Motor neuron (in vitro differentiated cells): ENCODE measurements at regions not wholly inside any gene's neighbourhood (a gene's known extent, or its start where the extent isn't known, plus 50 kb on each side); places are given as distances from the start of the nearest gene placed in this dataset.

ENCODE experiments used
- ATAC-seq, 8 experiments: fragments of 200-7000 bp; cut with Tn5 transposase; replicated peaks in 6 of 8; 2 replicates each; pipeline ENCODE4 v1.8.0; 2021; ENCODE audit warnings: mild to moderate bottlenecking in 8 of 8, moderate library complexity in 8 of 8
- H3K27ac ChIP-seq, 2 donors: fragments of 250-450 bp; sonication (Bioruptor Pico); 2 replicates each; pipeline ENCODE4 v1.9.0; 2021; ENCODE audit warnings: antibody characterized with exemption in 2 of 2, mild to moderate bottlenecking in 2 of 2, moderate library complexity in 1 of 2
- H3K4me1 ChIP-seq, 2 donors: fragments of 250-450 bp; sonication (Bioruptor Pico); replicated peaks in 1 of 2; 2 replicates each; pipeline ENCODE4 v1.6.1; 2021; ENCODE audit warnings: antibody characterized with exemption in 2 of 2, mild to moderate bottlenecking in 2 of 2, moderate library complexity in 1 of 2
- H3K4me3 ChIP-seq, 5 donors: fragments of 250-450 bp; sonication (Bioruptor Pico); 2 replicates each; pipeline ENCODE4 v1.9.0; 2021; ENCODE audit warnings: antibody characterized with exemption in 5 of 5, mild to moderate bottlenecking in 5 of 5, moderate library complexity in 4 of 5
- WGBS, 10 experiments: fragments of 450-650 bp; shearing (Covaris generic); methylation state at CpG; one replicate each; pipeline ENCODE4 v1.0.0; 2022; 5-methylcytosine and 5-hydroxymethylcytosine counted together
- in situ Hi-C, 9 experiments: fragments of 400-800 bp; cut with MboI; loops; one replicate each; pipeline ENCODE4 v1.15.0; 2021; ENCODE audit warnings: low sequenced_read_pairs in 9 of 9, low pct_unique_long_range_greater_than_20kb in 2 of 9; ENCODE audit not compliant: unreplicated experiment in 9 of 9

DNA sequence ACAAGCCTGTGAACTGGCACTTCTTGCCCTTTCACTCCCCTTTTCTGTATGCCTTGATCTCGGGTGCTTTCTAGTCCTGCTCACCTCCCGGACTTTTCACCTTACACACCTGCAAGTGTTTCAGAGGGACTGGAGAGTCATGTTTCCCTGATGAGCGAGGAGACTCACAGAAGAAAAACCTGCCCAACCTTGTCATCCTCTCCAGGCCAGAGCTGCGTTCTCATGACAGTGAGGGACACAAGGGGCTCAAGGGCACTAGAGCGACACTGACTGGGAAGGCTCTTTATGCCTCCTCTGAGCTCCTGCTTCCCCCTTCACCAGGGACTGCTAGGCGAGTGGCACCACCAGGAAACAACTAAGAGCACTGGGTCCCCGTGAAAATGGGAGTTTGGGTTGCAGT is 376.9 kb upstream of the RPS23 start:
- H3K27ac ChIP-seq: no peak overlapping the region
- peaks cover 0 to 1% of the 10 kb centered on the region in 2 donors for H3K4me1 ChIP-seq
- ATAC-seq: no peak
- in situ Hi-C loops: loop anchor here in 1 of 9 experiments (25.0 kb wide), 1 partner anchor 132 kb away; no protein-coding TSS in a partner anchor
- no peak overlapping the region for H3K4me3 ChIP-seq
- WGBS, 10 experiments: 8 to 100% (median 90%) methylated on average over 1 to 5 of the region's 7 CpGs; no CpG with 5 or more reads in 2 of the 10 experiments

DNA sequence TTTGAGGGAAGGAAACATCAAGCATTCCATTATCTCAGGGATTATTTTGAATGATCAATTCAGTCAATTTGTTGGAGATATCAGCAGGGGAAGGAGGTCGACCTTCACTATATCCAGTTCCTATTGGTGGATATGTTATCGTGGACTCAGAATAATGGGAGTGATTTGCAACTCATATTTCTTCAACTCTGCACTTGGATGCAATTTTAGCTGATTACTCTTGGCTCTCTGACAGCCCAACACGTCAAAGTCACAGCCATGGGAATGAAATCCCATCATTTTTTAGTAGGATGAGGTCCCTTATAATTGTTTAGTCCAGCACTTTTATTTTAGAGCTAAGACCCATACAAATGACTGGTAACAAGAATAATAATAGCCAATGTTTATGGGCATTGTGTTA is 371.8 kb upstream of the RPS23 start:
- Histone ChIP-seq H3K4me1 (peaks cover 0 to under 1% of the 10 kb centered on the region in 2 donors), H3K4me3 (no peak overlapping the region), H3K27ac (no peak overlapping the region)
- 10 to 100% (median 71%) methylated on average over 1 to 3 of the region's 3 CpGs; no CpG with 5 or more reads in 1 of the 10 experiments for WGBS, 10 experiments
- no peak for ATAC-seq
- in situ Hi-C loops: loop anchor here in 2 of 9 experiments (25.0 kb wide), 5 partner anchors 137 to 912 kb away; no protein-coding TSS in a partner anchor

DNA sequence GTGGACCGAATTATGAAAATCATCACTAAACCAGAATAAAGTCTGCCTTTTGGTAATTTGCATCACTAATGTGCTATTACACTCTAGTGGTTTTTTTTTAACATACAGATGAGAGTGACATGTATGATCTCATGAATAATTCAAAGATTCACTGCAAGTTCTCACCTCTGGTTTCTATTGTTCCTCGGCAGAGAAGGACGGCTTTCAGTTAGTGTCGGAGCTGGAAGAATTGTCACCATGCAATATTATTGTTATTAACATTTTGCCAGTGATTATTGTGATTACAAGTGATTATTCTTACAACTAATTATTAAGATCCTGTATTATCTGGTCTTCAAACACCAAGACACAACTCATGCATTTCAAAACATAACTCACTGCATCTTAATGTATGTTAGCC is 366.6 kb upstream of the RPS23 start:
- H3K27ac ChIP-seq: no peak overlapping the region
- peaks cover 3 to 12% of the 10 kb centered on the region in 2 donors for H3K4me1 ChIP-seq
- no peak overlapping the region for H3K4me3 ChIP-seq
- WGBS, 10 experiments: 65 to 92% (median 74%) methylated on average over 2 to 4 of the region's 4 CpGs
- ATAC-seq: peak in 1 of 8 experiments; percentile 44
- in situ Hi-C loops: loop anchor here in 2 of 9 experiments (25.0 kb wide), 4 partner anchors 282 to 918 kb away; no protein-coding TSS in a partner anchor

DNA sequence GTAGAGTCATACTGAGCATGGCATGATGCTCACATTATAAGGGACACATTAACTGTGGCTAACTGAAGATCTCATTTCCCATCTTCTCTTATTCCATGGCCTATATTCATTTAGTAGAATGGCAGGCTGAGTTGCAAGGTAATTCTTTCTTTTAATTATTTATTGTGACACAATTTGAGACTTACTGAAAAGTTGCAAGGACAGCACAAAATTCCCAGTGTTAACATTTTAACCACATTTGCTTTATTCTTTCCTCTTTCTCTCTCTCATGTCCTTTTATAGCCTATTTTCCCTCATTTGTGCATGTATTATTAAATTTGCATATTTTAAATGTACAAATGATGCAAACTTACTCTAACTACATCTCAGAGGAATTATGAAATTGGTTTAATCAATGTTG is 366.1 kb upstream of the RPS23 start:
- no peak for ATAC-seq
- Histone ChIP-seq H3K4me3 (no peak overlapping the region), H3K27ac (no peak overlapping the region), H3K4me1 (peaks cover 3 to 12% of the 10 kb centered on the region in 2 donors)
- in situ Hi-C loops: loop anchor here in 2 of 9 experiments (25.0 kb wide), 4 partner anchors 282 to 918 kb away; no protein-coding TSS in a partner anchor

DNA sequence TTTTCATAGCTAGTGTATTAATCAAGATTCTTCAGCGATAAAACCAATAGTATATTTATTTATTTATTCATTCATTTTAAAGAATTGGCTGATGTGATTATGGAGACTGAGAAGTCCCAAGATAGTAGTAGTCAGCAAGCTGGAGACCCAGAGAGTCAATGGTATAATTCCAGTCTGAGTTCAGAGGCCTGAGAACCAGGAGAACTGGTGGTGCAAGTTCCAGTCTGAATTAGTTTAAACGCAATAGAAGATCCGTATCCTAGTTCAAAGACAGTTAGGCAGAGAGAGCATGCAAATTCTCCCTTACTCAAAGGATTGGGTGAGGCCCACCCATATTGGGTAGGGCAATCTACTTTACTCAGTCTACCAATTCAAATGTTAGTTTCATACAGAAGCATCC is 364.2 kb upstream of the RPS23 start:
- no peak overlapping the region for H3K27ac ChIP-seq
- peaks cover 3 to 12% of the 10 kb centered on the region in 2 donors for H3K4me1 ChIP-seq
- ATAC-seq: no peak
- no peak overlapping the region for H3K4me3 ChIP-seq
- in situ Hi-C loops: loop anchor here in 2 of 9 experiments (25.0 kb wide), 4 partner anchors 280 to 920 kb away; no protein-coding TSS in a partner anchor
- WGBS, 10 experiments: 69 to 100% (median 81%) methylated on average over 1 to 3 of the region's 3 CpGs

DNA sequence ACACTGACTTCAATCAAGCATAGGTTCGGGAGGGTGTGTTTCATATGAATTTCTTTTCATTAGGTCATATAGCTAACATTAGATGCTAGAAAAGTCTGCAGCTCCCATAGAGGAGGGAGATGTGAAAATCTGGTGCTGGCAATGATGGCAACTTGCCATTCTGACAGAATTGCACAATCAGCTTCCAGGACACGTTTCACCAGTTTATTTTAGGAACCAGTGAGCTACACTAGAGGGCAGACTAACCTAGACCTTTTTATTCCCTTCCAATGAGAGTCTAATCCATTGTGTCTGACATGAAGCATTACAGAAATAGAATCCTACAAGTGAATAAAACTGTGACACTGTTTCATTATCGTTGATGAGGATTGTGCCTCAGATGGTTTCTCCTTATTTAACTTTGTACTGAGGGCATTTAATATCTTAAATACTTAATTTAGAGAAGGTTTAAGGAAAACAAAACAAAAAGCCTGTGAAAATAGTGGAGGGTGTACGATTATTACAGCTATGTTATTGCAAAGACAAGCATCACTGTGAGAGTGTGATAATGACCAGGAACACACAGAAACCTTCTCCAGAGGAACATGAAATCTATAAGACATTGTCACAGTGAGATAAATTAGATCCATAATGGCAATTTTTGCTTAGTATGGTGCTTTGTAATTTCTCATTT is 363.3 kb upstream of the RPS23 start:
- WGBS, 10 experiments: 18 to 64% (median 32%) methylated on average over 3 to 4 of the region's 4 CpGs; no CpG with 5 or more reads in 2 of the 10 experiments
- Histone ChIP-seq H3K4me1 (peaks cover 3 to 12% of the 10 kb centered on the region in 2 donors), H3K27ac (no peak overlapping the region), H3K4me3 (no peak overlapping the region)
- ATAC-seq: peak; percentile 82 to 97 (median 94)
- in situ Hi-C loops: loop anchor here in 2 of 9 experiments (25.0 kb wide), 4 partner anchors 279 to 921 kb away; no protein-coding TSS in a partner anchor

DNA sequence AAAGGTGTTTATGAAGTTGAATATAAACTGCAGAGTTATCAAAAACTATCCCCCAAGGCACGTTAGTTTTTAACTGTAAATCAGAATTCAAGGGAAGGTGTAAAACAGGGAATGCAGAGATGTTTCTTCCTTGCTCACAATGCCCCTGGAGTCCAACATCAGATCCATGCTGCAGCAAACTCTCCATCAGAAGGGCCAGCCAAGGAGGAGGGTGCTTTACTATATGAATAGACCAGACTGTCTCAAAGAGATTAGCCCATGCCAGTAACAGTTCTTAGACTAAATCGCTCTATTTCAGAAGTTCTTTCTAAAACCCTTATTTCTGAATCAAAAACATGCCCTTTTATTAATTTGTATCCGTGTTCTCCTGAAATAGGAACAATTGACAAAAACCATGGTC is 362.8 kb upstream of the RPS23 start:
- WGBS, 10 experiments: 13 to 100% (median 72%) methylated on average over 1 to 3 of the region's 3 CpGs; no CpG with 5 or more reads in 1 of the 10 experiments
- Histone ChIP-seq H3K27ac (no peak overlapping the region), H3K4me3 (no peak overlapping the region), H3K4me1 (peaks cover 3 to 12% of the 10 kb centered on the region in 2 donors)
- peak in 6 of 8 experiments; percentile 23 to 62 (median 34) for ATAC-seq
- in situ Hi-C loops: loop anchor here in 2 of 9 experiments (25.0 kb wide), 4 partner anchors 279 to 921 kb away; no protein-coding TSS in a partner anchor

DNA sequence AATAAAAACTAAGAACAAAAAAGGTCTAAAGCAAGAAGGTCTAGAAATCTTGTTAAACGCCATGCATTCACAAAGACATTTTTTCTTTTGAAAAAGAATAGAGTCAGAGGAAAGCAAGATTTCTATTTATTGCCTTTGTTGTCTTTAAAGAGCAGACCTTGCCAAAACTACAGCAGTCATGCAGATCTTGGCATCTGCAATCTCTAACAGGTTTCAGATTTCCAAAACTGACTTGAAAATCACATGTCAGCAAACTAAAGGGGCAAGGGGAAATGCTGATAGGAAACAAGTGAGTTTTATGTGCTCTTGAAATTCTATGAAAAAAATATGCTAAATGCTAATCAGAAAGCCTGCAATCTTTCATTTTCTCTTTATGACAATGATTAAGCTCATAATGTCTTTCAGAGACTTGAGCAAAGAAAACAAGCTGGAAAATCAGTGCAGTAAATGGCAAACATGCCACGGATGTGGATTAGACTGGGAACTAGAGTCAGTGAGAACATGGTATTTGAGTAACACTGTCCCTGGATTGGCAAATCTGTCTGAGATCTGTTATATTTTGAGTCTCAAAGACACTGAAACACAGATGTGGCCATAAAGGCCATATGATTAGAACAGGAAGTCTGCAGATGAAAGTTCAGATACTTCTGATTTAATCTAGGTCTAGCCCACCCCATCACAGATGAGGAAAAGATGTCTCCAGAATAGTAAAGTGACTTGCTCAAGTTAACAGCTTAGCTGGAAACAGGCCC is 361.4 kb upstream of the RPS23 start:
- peak in 2 of 8 experiments; percentile 13 to 20 for ATAC-seq

DNA sequence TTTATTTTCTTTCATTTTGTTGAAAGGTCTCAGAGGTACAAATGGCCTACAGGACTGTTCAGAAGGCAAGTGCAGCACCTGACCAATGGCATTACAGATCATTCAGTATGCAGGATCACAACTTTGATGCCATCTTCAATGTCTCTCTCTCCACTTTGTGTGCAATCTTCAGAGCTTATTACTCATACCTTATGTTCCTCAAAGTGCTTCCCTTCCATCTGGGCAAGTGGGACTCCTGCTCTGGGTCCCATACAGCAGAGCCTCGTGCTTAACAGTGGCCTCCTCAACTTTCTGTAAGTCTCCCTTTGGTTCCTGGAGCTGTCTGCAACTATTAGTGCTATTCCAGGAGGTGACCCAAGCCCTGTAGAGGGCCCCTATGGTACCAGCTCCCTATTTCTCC is 358.4 kb upstream of the RPS23 start:
- H3K4me1 ChIP-seq: peaks cover 5% of the 10 kb centered on the region in 2 donors
- H3K27ac ChIP-seq: no peak overlapping the region
- in situ Hi-C loops: loop anchor here in 2 of 9 experiments (25.0 kb wide), 4 partner anchors 274 to 926 kb away; no protein-coding TSS in a partner anchor
- 0 to 100% (median 64%) methylated on average over 1 of the region's 1 CpG; no CpG with 5 or more reads in 2 of the 10 experiments for WGBS, 10 experiments
- no peak overlapping the region for H3K4me3 ChIP-seq
- no peak for ATAC-seq

More for the DNA sequence above, 361.4 kb upstream of the RPS23 start:
- in situ Hi-C loops: loop anchor here in 2 of 9 experiments (25.0 kb wide), 4 partner anchors 277 to 923 kb away; no protein-coding TSS in a partner anchor
- H3K4me1 ChIP-seq: peaks cover 5 to 12% of the 10 kb centered on the region in 2 donors
- WGBS, 10 experiments: 0 to 85% (median 75%) methylated on average over 1 to 2 of the region's 2 CpGs; no CpG with 5 or more reads in 1 of the 10 experiments
- no peak overlapping the region for H3K27ac ChIP-seq
- H3K4me3 ChIP-seq: no peak overlapping the region

DNA sequence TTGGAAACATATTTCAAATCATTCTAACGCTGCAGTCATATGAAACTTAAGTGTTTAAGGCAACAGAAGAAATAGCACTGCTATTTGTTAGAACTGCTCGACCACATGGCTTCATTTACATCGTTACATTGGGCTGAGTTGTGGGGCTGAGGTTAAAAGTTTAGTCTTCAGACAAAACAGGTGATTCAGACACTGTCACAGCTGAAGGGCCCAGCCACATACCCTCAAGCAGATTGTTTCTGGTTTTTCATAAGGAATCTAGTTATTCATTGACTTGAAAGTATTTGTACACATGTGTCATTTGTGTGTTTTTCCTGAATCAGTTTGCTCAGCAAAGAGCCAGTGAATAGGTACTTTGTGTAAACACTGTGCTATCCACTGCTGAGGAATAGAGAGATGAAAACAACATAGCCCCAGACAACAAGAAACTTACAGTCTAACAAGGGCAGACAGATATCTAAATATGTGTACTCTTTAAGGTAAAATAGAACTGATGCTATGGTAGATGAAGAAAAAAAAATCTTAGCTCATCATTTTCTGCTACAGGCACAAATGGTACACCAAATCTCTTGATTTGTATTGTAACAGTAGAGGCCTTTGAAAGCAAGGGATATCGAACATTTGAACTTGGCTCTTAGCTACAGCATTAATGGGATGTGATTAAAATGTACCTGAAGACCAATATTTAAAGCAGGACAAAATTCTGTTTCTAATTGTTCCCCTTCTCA is 357.6 kb upstream of the RPS23 start:
- H3K4me3 ChIP-seq: no peak overlapping the region
- peaks cover 3 to 4% of the 10 kb centered on the region in 2 donors for H3K4me1 ChIP-seq
- peak in 7 of 8 experiments; percentile 28 to 96 (median 67) for ATAC-seq
- in situ Hi-C loops: loop anchor here in 2 of 9 experiments (25.0 kb wide), 4 partner anchors 273 to 927 kb away; no protein-coding TSS in a partner anchor
- WGBS, 10 experiments: 11 to 100% (median 57%) methylated on average over 1 to 4 of the region's 4 CpGs
- no peak overlapping the region for H3K27ac ChIP-seq

DNA sequence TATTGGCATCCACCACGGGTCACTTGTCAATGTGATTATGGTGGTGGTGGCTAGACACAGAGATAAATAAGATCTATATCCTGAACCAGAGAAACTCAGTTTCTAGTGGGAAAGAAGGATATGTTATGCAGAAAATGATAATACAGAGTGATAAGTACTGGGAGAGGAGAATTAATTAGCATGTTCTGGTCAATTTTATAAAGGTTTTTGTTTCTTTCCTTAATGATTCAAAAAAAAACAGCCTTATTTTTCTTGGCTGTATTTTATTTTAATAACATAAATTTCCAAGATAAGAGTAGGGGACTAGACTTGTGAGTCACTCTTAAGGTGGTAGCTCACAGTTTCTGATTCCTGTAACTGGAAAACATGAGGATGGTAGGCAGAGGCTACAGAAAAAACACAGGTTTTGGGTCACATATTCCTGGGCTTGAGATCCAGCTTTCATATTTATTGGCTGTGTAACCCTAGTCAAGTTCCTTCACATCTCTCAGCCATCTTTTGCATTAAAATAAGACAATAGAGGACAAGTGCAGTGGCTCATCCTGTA is 350.3 kb upstream of the RPS23 start:
- H3K27ac ChIP-seq: no peak overlapping the region
- H3K4me1 ChIP-seq: no peaks in the 10 kb centered on the region
- 0 to 86% (median 55%) methylated on average over 1 of the region's 1 CpG; no CpG with 5 or more reads in 3 of the 10 experiments for WGBS, 10 experiments
- no peak for ATAC-seq
- H3K4me3 ChIP-seq: no peak overlapping the region
- in situ Hi-C loops: loop anchor here in 2 of 9 experiments (25.0 kb wide), 4 partner anchors 266 to 934 kb away; no protein-coding TSS in a partner anchor
